ENCODE measurements at regions not wholly inside any gene's neighbourhood (a gene's known extent, or its start where the extent isn't known, plus 50 kb on each side); places are given as distances from the start of the nearest gene placed in this dataset.

- DNase-seq (ENCODE audit: low read depth), result no peak
- no peak overlapping the region for H3K4me3 ChIP-seq (ENCODE audit: low read length)
- TF ChIP-seq CTCF (IDR thresholded peaks at IDR 0.05; ENCODE audit: insufficient read depth, low read depth, low read length, missing control alignments), result no peak
Observed at GRCh38 chr2:41413813-41414485, 633.9 kb upstream of the PKDCC start.

GRCh38 chr2:41414486-41415230, 633.2 kb upstream of the PKDCC start:
- peak; percentile 63 for TF ChIP-seq CTCF (IDR thresholded peaks at IDR 0.05; ENCODE audit: insufficient read depth, low read depth, low read length, missing control alignments)
- no peak overlapping the region for H3K4me3 ChIP-seq (ENCODE audit: low read length)
- DNase-seq (ENCODE audit: low read depth), result peak; percentile 63

- DNase-seq (ENCODE audit: low read depth), result no peak
- TF ChIP-seq CTCF (IDR thresholded peaks at IDR 0.05; ENCODE audit: insufficient read depth, low read depth, low read length, missing control alignments), result no peak
- H3K4me3 ChIP-seq (ENCODE audit: low read length), result no peak overlapping the region
Observed at GRCh38 chr2:41417511-41417910, 630.3 kb upstream of the PKDCC start.

GRCh38 chr2:41420219-41420618, 627.6 kb upstream of the PKDCC start:
- H3K4me3 ChIP-seq (ENCODE audit: low read length), result no peak overlapping the region
- DNase-seq (ENCODE audit: low read depth), result no peak
- TF ChIP-seq CTCF (IDR thresholded peaks at IDR 0.05; ENCODE audit: insufficient read depth, low read depth, low read length, missing control alignments), result no peak

GRCh38 chr2:41420872-41421271, 626.9 kb upstream of the PKDCC start:
- H3K4me3 ChIP-seq (ENCODE audit: low read length), result no peak overlapping the region
- no peak for DNase-seq (ENCODE audit: low read depth)
- TF ChIP-seq CTCF (IDR thresholded peaks at IDR 0.05; ENCODE audit: insufficient read depth, low read depth, low read length, missing control alignments), result no peak

GRCh38 chr2:41431756-41432155, 616.1 kb upstream of the PKDCC start:
- TF ChIP-seq CTCF (IDR thresholded peaks at IDR 0.05; ENCODE audit: insufficient read depth, low read depth, low read length, missing control alignments), result no peak
- no peak for DNase-seq (ENCODE audit: low read depth)
- no peak overlapping the region for H3K4me3 ChIP-seq (ENCODE audit: low read length)
